ENCODE measurements at regions not wholly inside any gene's neighbourhood (a gene's known extent, or its start where the extent isn't known, plus 50 kb on each side); places are given as distances from the start of the nearest gene placed in this dataset.

- no peak for ATAC-seq (ENCODE audit: insufficient read depth, low read depth)
- no peaks in the 10 kb centered on the region for H3K79me2 ChIP-seq (ENCODE audit: insufficient read depth, low read length)
- H2AFZ ChIP-seq (ENCODE audit: low read depth, low read length), result no peak overlapping the region
Observed at GRCh38 chr15:94917068-94917467, 685.7 kb downstream of the MCTP2 start.

DNA sequence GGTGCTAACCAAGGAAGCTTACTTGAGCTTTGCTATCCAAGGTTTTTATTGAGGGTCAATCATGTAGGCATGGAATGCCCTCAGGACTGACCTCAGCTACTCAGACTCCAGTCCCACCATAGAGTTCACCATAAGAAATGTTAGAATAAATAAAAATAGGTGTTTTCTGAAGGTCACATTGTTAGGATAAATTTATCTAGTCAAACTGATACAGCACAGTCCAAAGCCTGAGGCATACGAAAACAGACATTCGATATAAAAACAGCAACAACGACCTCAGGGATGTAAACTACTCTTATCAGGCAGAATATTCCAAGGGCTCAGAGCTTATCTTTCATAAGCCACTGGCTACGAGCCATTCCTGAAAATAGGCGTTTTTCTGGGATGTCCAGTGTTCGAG is 690.6 kb downstream of the MCTP2 start:
- H3K4me1 ChIP-seq (ENCODE audit: insufficient read depth, low read length), result no peaks in the 10 kb centered on the region
- TF ChIP-seq CTCF (IDR thresholded peaks at IDR 0.05; ENCODE audit: borderline replicate concordance, extremely low read depth, low read length, poor library complexity, severe bottlenecking) (no peak), EZH2 (IDR thresholded peaks at IDR 0.05; ENCODE audit: borderline replicate concordance, low read depth, low read length, severe bottlenecking) (no peak)
- no peak overlapping the region for H3K4me3 ChIP-seq (ENCODE audit: low read depth in 1 of 2, low read length in 2 of 2)
- H3K27me3 ChIP-seq (ENCODE audit: insufficient read depth, low read length, poor library complexity), result no peaks in the 10 kb centered on the region
- H3K79me2 ChIP-seq (ENCODE audit: insufficient read depth, low read length), result no peaks in the 10 kb centered on the region
- no peaks in the 10 kb centered on the region for H3K9me3 ChIP-seq (ENCODE audit: insufficient read depth, low read length, severe bottlenecking)
- H2AFZ ChIP-seq (ENCODE audit: low read depth, low read length), result no peak overlapping the region
- no peak for ATAC-seq (ENCODE audit: insufficient read depth, low read depth)
- H3K36me3 ChIP-seq (ENCODE audit: insufficient read depth, low read length), result no peaks in the 10 kb centered on the region
- no peak for DNase-seq
- no peak overlapping the region for H3K27ac ChIP-seq (ENCODE audit: low read length)
- H3K4me2 ChIP-seq (ENCODE audit: insufficient read depth, low read length), result no peak overlapping the region
- no peak overlapping the region for H3K9ac ChIP-seq (ENCODE audit: low read depth, low read length)
- no peaks in the 10 kb centered on the region for H4K20me1 ChIP-seq (ENCODE audit: insufficient read depth, low read length)

More at GRCh38 chr15:94917068-94917467, 685.7 kb downstream of the MCTP2 start:
- no peaks in the 10 kb centered on the region for H3K27me3 ChIP-seq (ENCODE audit: insufficient read depth, low read length, poor library complexity)
- H4K20me1 ChIP-seq (ENCODE audit: insufficient read depth, low read length), result no peaks in the 10 kb centered on the region
- H3K4me1 ChIP-seq (ENCODE audit: insufficient read depth, low read length), result no peaks in the 10 kb centered on the region
- H3K9me3 ChIP-seq (ENCODE audit: insufficient read depth, low read length, severe bottlenecking), result no peaks in the 10 kb centered on the region
- no peak for DNase-seq
- no peak overlapping the region for H3K4me3 ChIP-seq (ENCODE audit: low read depth in 1 of 2, low read length in 2 of 2)
- H3K27ac ChIP-seq (ENCODE audit: low read length), result no peak overlapping the region
- no peak for TF ChIP-seq CTCF (IDR thresholded peaks at IDR 0.05; ENCODE audit: borderline replicate concordance, extremely low read depth, low read length, poor library complexity, severe bottlenecking)
- TF ChIP-seq EZH2 (IDR thresholded peaks at IDR 0.05; ENCODE audit: borderline replicate concordance, low read depth, low read length, severe bottlenecking), result no peak
- no peak overlapping the region for H3K4me2 ChIP-seq (ENCODE audit: insufficient read depth, low read length)
- no peaks in the 10 kb centered on the region for H3K36me3 ChIP-seq (ENCODE audit: insufficient read depth, low read length)
- no peak overlapping the region for H3K9ac ChIP-seq (ENCODE audit: low read depth, low read length)

DNA sequence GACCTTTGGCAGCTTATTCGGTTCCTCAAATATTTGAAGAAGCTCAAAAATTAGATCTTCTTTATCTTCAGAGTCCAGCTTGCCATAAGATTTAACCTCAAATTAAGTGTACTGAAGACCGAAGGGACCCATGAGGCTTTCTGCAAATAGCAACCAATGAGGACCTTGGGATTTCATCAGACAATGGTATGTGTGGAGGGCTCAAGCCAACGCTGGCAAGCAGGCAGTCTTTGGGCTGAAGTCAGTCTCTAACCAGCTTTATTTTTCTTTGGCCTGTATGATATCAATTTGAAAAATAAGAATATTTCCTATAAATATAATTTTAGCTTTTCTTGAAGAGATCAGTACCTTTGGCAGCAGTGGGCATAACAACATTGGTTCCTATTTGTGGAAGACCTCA is 692.7 kb downstream of the MCTP2 start:
- no peaks in the 10 kb centered on the region for H3K4me1 ChIP-seq (ENCODE audit: insufficient read depth, low read length)
- DNase-seq (no peak), ATAC-seq (ENCODE audit: insufficient read depth, low read depth) (no peak)
- no peaks in the 10 kb centered on the region for H3K9me3 ChIP-seq (ENCODE audit: insufficient read depth, low read length, severe bottlenecking)
- H3K27ac ChIP-seq (ENCODE audit: low read length), result no peak overlapping the region
- no peak overlapping the region for H2AFZ ChIP-seq (ENCODE audit: low read depth, low read length)
- no peak for TF ChIP-seq CTCF (IDR thresholded peaks at IDR 0.05; ENCODE audit: borderline replicate concordance, extremely low read depth, low read length, poor library complexity, severe bottlenecking)
- no peak for TF ChIP-seq EZH2 (IDR thresholded peaks at IDR 0.05; ENCODE audit: borderline replicate concordance, low read depth, low read length, severe bottlenecking)
- no peak overlapping the region for H3K9ac ChIP-seq (ENCODE audit: low read depth, low read length)
- H3K27me3 ChIP-seq (ENCODE audit: insufficient read depth, low read length, poor library complexity), result no peaks in the 10 kb centered on the region
- no peaks in the 10 kb centered on the region for H3K79me2 ChIP-seq (ENCODE audit: insufficient read depth, low read length)
- H3K4me3 ChIP-seq (ENCODE audit: low read depth in 1 of 2, low read length in 2 of 2), result no peak overlapping the region
- H3K36me3 ChIP-seq (ENCODE audit: insufficient read depth, low read length), result no peaks in the 10 kb centered on the region
- H3K4me2 ChIP-seq (ENCODE audit: insufficient read depth, low read length), result no peak overlapping the region
- no peaks in the 10 kb centered on the region for H4K20me1 ChIP-seq (ENCODE audit: insufficient read depth, low read length)
